Cardiac muscle cell (in vitro differentiated cells and primary cell): ENCODE measurements at regions not wholly inside any gene's neighbourhood (a gene's known extent, or its start where the extent isn't known, plus 50 kb on each side); places are given as distances from the start of the nearest gene placed in this dataset.
A peak's percentile ranks its signal among the peaks of the same experiment; 100 is the strongest.

Experiments
- DNase-seq, 2 donors: peaks; one replicate each; pipeline versions ENCODE4 v3.0.0 to v3.0.0-alpha.2; 2010 to 2017; ENCODE audit warnings: low read depth in 1 of 2, low spot score in 1 of 2
- H3K27ac ChIP-seq: fragments of 200-600 bp; sonication (generic); 2 replicates; pipeline ENCODE4 v1.5.1; 2016
- H3K27me3 ChIP-seq: fragments of 200-600 bp; sonication (generic); 2 replicates; pipeline ENCODE4 v1.6.0; 2016; ENCODE audit warnings: control low read depth
- H3K36me3 ChIP-seq: fragments of 200-600 bp; sonication (generic); 2 replicates; pipeline ENCODE4 v1.5.1; 2016; ENCODE audit warnings: control low read depth
- H3K4me1 ChIP-seq: fragments of 200-600 bp; sonication (generic); 2 replicates; pipeline ENCODE4 v1.8.1; 2017; ENCODE audit warnings: low read depth, mild to moderate bottlenecking, mixed run types
- H3K4me3 ChIP-seq: fragments of 200-600 bp; sonication (generic); 2 replicates; pipeline ENCODE4 v1.5.1; 2016; ENCODE audit warnings: mild to moderate bottlenecking
- H3K9me3 ChIP-seq: fragments of 200-600 bp; sonication (generic); 2 replicates; pipeline ENCODE4 v1.5.1; 2017; ENCODE audit warnings: low read depth, mild to moderate bottlenecking, control low read depth
- TF ChIP-seq, protein P1 (sequence below): IDR thresholded peaks from 2 replicates; pipeline ENCODE4 v1.5.1; 2012; ENCODE audit warnings: low read depth, mild to moderate bottlenecking, low read length

DNA sequence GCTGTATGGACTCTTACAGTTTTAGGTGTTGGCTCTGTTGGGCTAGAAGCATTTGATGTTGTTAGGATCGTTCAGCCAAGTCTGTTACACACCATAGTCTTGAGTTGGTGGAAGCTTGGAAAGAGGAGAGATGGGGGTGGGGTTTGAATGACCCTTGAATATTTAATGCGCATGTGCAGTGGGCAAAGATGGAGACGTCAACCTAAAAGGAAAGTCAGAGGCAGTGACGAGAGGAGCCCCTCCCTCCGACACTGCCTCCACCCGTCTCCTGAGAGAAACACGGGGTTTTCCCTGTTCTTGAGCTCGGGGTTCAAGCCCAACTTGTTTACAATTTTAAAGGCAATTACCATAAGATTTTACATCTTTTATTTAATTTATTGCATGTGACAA is 311.4 kb downstream of the SHQ1 start:
- Histone ChIP-seq H3K9me3 (no peaks in the 10 kb centered on the region), H3K4me1 (peaks cover 23% of the 10 kb centered on the region), H3K27ac (peak overlapping the region; percentile 83), H3K36me3 (no peaks in the 10 kb centered on the region), H3K4me3 (no peak overlapping the region), H3K27me3 (no peaks in the 10 kb centered on the region)
- TF ChIP-seq, protein P1, sequence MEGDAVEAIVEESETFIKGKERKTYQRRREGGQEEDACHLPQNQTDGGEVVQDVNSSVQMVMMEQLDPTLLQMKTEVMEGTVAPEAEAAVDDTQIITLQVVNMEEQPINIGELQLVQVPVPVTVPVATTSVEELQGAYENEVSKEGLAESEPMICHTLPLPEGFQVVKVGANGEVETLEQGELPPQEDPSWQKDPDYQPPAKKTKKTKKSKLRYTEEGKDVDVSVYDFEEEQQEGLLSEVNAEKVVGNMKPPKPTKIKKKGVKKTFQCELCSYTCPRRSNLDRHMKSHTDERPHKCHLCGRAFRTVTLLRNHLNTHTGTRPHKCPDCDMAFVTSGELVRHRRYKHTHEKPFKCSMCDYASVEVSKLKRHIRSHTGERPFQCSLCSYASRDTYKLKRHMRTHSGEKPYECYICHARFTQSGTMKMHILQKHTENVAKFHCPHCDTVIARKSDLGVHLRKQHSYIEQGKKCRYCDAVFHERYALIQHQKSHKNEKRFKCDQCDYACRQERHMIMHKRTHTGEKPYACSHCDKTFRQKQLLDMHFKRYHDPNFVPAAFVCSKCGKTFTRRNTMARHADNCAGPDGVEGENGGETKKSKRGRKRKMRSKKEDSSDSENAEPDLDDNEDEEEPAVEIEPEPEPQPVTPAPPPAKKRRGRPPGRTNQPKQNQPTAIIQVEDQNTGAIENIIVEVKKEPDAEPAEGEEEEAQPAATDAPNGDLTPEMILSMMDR, result no peak
- no peak for DNase-seq

DNA sequence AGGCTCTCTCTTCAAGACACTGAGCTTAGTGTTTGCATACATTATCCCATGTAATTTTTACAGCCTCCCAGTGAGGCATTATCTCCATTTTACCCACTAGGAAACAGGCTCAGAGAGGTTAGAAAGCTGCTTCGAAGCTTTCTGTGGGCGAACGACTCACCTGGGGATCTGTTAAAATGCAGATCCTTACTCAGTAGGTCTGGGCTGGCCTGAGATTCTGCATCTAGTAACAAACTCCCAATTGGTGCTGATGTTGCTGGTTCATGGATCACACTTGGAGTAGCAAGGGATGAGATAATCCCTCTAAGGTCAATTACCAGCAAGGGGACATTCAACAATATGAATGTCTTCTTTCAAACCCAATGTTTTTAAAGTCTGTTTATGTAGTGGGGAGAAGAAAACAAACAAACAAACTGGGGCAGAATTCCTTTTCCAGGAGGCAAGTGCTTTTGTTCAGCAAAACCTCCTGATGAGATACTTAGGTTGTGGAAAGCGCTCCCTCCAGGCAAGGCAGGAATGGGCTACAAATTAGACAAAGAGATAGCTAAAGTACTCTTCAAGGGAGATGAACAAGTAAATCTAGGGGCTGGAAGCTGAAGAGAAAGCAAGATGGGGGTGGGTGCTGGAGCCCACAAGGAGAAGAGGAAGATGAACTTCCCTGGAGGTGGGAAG is 311.9 kb downstream of the SHQ1 start:
- Histone ChIP-seq H3K4me1 (peaks cover 23% of the 10 kb centered on the region), H3K9me3 (no peaks in the 10 kb centered on the region), H3K27ac (peak overlapping the region; percentile 83), H3K36me3 (no peaks in the 10 kb centered on the region), H3K27me3 (no peaks in the 10 kb centered on the region), H3K4me3 (no peak overlapping the region)
- TF ChIP-seq, protein P1, result no peak
- DNase-seq, result no peak

DNA sequence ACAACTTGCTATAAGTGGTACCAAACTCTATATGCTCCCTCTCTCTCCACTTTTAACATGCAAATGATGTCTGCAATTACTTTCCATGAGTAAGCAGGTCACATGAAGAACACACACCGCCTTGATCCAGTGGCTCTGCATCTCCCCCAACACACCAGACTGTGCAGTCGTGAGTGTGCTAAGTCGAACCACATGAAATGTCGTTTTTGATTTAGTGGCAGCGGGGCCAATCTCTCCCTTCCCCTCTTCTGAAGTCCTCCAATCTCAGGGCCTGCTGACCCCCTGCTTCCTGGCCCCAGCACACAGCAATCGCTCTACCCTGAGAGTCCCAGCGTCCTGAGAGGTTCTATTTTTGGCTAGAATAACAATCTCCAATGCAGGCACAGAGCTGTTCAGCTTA is 312.5 kb downstream of the SHQ1 start:
- Histone ChIP-seq H3K27ac (peak overlapping the region; percentile 83), H3K4me1 (peaks cover 23% of the 10 kb centered on the region), H3K4me3 (no peak overlapping the region), H3K27me3 (no peaks in the 10 kb centered on the region), H3K9me3 (no peaks in the 10 kb centered on the region), H3K36me3 (no peaks in the 10 kb centered on the region)
- TF ChIP-seq, protein P1, result no peak
- DNase-seq, result peak in 1 of 2 donors; percentile 89

DNA sequence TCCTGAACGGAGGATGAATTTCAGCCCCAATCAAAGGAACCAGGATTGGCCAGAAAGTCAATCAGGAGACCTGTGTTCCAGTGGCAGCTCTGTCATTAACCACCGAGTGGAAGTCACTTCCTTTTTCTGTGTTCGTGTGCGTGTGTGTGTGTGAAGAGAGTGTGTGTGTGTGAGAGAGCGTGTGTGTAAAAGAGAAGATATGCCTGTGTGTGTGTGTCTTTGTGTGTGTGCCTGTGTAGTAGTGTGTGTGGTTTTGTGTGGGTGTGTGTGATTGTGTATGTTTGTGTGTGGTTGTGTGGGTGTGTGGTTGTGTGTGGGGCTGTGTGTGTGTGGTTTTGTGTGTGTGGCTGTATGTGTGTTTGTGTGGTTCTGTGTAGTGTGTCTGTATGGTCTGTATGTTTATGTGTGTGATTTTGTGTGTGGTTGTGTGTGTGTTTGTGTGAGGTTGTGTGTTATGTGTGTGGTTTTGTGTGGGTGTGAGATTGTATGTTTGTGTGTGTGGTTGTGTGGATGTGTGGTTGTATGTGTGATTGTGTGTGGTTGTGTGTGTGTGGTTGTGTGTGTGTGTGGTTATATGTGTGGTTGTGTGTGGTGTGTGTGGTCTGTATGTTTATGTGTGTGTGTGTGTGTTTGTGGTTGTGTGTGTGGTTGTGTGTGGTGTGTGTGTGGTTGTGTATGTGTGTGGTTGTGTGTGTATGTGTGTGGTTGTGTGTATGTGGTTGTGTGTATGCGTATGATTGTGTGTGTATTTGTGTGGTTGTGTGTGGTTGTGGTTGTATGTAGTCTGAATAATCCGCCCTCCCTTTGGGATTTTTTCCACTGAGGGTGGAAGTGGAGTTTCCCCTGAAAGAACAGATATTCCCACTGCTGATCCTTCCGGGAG is 314.4 kb downstream of the SHQ1 start:
- no peak overlapping the region for H3K4me3 ChIP-seq

DNA sequence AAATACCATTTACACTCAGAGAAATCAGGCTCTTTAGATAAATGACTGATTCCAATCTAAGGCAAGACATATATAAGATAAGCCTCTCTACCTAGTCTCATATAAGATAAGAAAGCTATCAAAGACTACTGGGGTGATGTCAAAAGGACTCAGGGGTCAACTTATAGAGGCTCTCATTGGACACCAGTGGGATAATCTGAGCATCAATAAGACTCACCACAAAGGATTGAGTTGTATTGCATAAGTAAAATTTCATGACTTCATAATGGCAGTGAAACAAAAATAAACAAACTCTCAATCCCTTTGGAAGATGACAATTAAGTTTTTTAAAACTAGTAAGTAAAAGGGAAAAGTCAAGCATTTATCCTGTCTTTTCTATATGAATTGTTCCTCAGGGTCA is 317.8 kb downstream of the SHQ1 start:
- H3K4me1 ChIP-seq, result peaks cover 6% of the 10 kb centered on the region
- H3K36me3 ChIP-seq, result no peaks in the 10 kb centered on the region
- TF ChIP-seq, protein P1, result no peak
- H3K4me3 ChIP-seq, result no peak overlapping the region
- H3K27ac ChIP-seq, result no peak overlapping the region
- H3K27me3 ChIP-seq, result no peaks in the 10 kb centered on the region
- DNase-seq, result no peak
- no peaks in the 10 kb centered on the region for H3K9me3 ChIP-seq

More for the DNA sequence above, 314.4 kb downstream of the SHQ1 start:
- H3K27me3 ChIP-seq, result no peaks in the 10 kb centered on the region
- TF ChIP-seq, protein P1, result no peak
- peaks cover 23% of the 10 kb centered on the region for H3K4me1 ChIP-seq
- no peaks in the 10 kb centered on the region for H3K9me3 ChIP-seq
- H3K27ac ChIP-seq, result no peak overlapping the region
- no peaks in the 10 kb centered on the region for H3K36me3 ChIP-seq
- no peak for DNase-seq
